Endothelial cell of umbilical vein (primary cell): ENCODE measurements at regions not wholly inside any gene's neighbourhood (a gene's known extent, or its start where the extent isn't known, plus 50 kb on each side); places are given as distances from the start of the nearest gene placed in this dataset.

Experiments used
- BruUV-seq: library from RNA; stranded (reverse); fragments of 400-500 nt; replicated peaks from 2 replicates; lab custom pipeline; 2021; lab: Mats Ljungman, UMichigan
- CTCF ChIA-PET: fragments of 300-600, 350-600 bp; sonication (Branson Sonifier 250); formaldehyde crosslinking; loops from one replicate; lab custom pipeline; 2021; ENCODE audit warnings: antibody characterized with exemption, inconsistent platforms; lab: Charles Lee
- POLR2A ChIA-PET: fragments of 300-600, 350-600 bp; sonication (Branson Sonifier 250); formaldehyde crosslinking; loops from one replicate; lab custom pipeline; 2021; ENCODE audit warnings: antibody characterized with exemption, inconsistent platforms; lab: Charles Lee
- DNase-seq: peaks from one replicate; pipeline ENCODE4 v3.0.0-alpha.2; 2011; ENCODE audit warnings: low read depth, low spot score
- FAIRE-seq: peaks from 2 replicates; lab custom pipeline; 2011; peaks lifted over from hg19 to GRCh38; lab: Jason Lieb, UNC
- H2AFZ ChIP-seq: 2 replicates; pipeline ENCODE4 v1.6.0; 2012; ENCODE audit warnings: low read depth, low read length, control low read depth, inconsistent platforms
- H3K27ac ChIP-seq: 2 replicates; pipeline ENCODE4 v1.5.1; 2011; ENCODE audit warnings: low read depth, mild to moderate bottlenecking, control low read depth, low read length, moderate library complexity; ENCODE audit not compliant: insufficient read depth
- H3K27me3 ChIP-seq, 2 experiments: 2 replicates each; pipeline versions ENCODE4 v1.6.0 to v1.6.1; 2011; ENCODE audit warnings: low read length in 2 of 2, mixed read lengths in 1 of 2; ENCODE audit not compliant: control insufficient read depth in 2 of 2, insufficient read depth in 2 of 2
- H3K36me3 ChIP-seq, 2 experiments: 2 replicates in 1 of 2; 3 replicates in 1 of 2; pipeline ENCODE4 v1.5.1; 2011; ENCODE audit warnings: low read length in 2 of 2, mild to moderate bottlenecking in 1 of 2, moderate library complexity in 1 of 2; ENCODE audit not compliant: control insufficient read depth in 2 of 2, insufficient read depth in 2 of 2; ENCODE audit errors: extremely low read depth in 1 of 2
- H3K4me1 ChIP-seq: 3 replicates; pipeline ENCODE4 v1.5.1; 2011; ENCODE audit warnings: mild to moderate bottlenecking, low read length; ENCODE audit not compliant: control insufficient read depth, insufficient read depth; ENCODE audit errors: extremely low read depth
- H3K4me2 ChIP-seq: 2 replicates; pipeline ENCODE4 v1.6.1; 2011; ENCODE audit warnings: low read length, control low read depth, mixed read lengths; ENCODE audit not compliant: insufficient read depth
- H3K4me3 ChIP-seq, 3 experiments: fragments of 200-600 bp in 1 of 3; sonication (generic), shearing (Covaris generic) in 1 of 3; replicated peaks in 1 of 3; 2 replicates each; pipeline ENCODE4 v1.5.1; 2011 to 2016; ENCODE audit warnings: control low read depth in 3 of 3, low read length in 3 of 3, mild to moderate bottlenecking in 2 of 3, inconsistent platforms in 1 of 3, low read depth in 1 of 3, moderate library complexity in 1 of 3; ENCODE audit not compliant: insufficient read depth in 1 of 3
- H3K79me2 ChIP-seq: 2 replicates; pipeline ENCODE4 v1.6.0; 2012; ENCODE audit warnings: low read length, inconsistent platforms; ENCODE audit not compliant: control insufficient read depth, insufficient read depth
- H3K9ac ChIP-seq: replicated peaks from 2 replicates; pipeline ENCODE3; 2011; ENCODE audit warnings: low read length, control low read depth; ENCODE audit not compliant: insufficient read depth; ENCODE audit errors: extremely low read depth
- H3K9me1 ChIP-seq: replicated peaks from 3 replicates; pipeline ENCODE4 v1.6.0; 2011; ENCODE audit warnings: mild to moderate bottlenecking, low read length; ENCODE audit not compliant: control insufficient read depth, insufficient read depth; ENCODE audit errors: extremely low read depth
- H3K9me3 ChIP-seq: replicated peaks from 2 replicates; pipeline ENCODE4 v1.5.1; 2012; ENCODE audit warnings: low read length, inconsistent platforms; ENCODE audit not compliant: control insufficient read depth, insufficient read depth
- H4K20me1 ChIP-seq: replicated peaks from 2 replicates; pipeline ENCODE3; 2011; ENCODE audit warnings: mild to moderate bottlenecking, low read length; ENCODE audit not compliant: control insufficient read depth, insufficient read depth; ENCODE audit errors: extremely low read depth
- EZH2 ChIP-seq: IDR thresholded peaks from 2 replicates; pipeline ENCODE4 v1.6.1; 2012; ENCODE audit warnings: borderline replicate concordance, low read depth, mild to moderate bottlenecking, moderate library complexity, low read length, inconsistent platforms; ENCODE audit not compliant: severe bottlenecking
- FOS ChIP-seq: IDR thresholded peaks from 2 replicates; pipeline ENCODE4 v1.6.1; 2011; ENCODE audit warnings: mild to moderate bottlenecking, low read length, moderate library complexity, borderline replicate concordance; ENCODE audit not compliant: insufficient read depth
- GATA2 ChIP-seq: IDR thresholded peaks from 2 replicates; pipeline ENCODE4 v1.7.0; 2011; ENCODE audit warnings: low read depth, mild to moderate bottlenecking, moderate library complexity, mixed read lengths, low read length; ENCODE audit not compliant: insufficient read length, insufficient read depth
- JUN ChIP-seq: IDR thresholded peaks from 2 replicates; pipeline ENCODE4 v1.6.1; 2011; ENCODE audit warnings: borderline replicate concordance, low read depth; ENCODE audit not compliant: insufficient read length, insufficient read depth
- POLR2AphosphoS5 ChIP-seq: IDR thresholded peaks from 2 replicates; pipeline ENCODE4 v1.6.1; 2012; ENCODE audit warnings: low read depth, mild to moderate bottlenecking, control low read depth, low read length, moderate library complexity; ENCODE audit not compliant: insufficient read depth
- dilution Hi-C: fragments of 300-500 bp; cut with MboI; formaldehyde crosslinking; loops from one replicate; pipeline ENCODE4 v1.15.0; 2019; ENCODE audit warnings: low sequenced_read_pairs; ENCODE audit not compliant: extremely low pct_ligation_motif_present
- intact Hi-C: fragments of 100-400 bp; cut with micrococcal nuclease; formaldehyde crosslinking; loops from one replicate; pipeline ENCODE4 v1.10.0; 2022
- TF ChIP-seq, protein P1 (sequence below): IDR thresholded peaks from 2 replicates; pipeline ENCODE4 v1.6.1; 2011; ENCODE audit not compliant: insufficient read depth, insufficient read length
- TF ChIP-seq, protein P2 (sequence below), 2 donors: IDR thresholded peaks; 1 replicate in 1 of 2; 2 replicates in 1 of 2; pipeline ENCODE4 v1.5.1; 2011; ENCODE audit warnings: low read length in 2 of 2, mild to moderate bottlenecking in 2 of 2, moderate library complexity in 2 of 2, control low read depth in 1 of 2, inconsistent platforms in 1 of 2, low read depth in 1 of 2; ENCODE audit not compliant: insufficient read depth in 1 of 2; ENCODE audit errors: extremely low read depth in 1 of 2

DNA sequence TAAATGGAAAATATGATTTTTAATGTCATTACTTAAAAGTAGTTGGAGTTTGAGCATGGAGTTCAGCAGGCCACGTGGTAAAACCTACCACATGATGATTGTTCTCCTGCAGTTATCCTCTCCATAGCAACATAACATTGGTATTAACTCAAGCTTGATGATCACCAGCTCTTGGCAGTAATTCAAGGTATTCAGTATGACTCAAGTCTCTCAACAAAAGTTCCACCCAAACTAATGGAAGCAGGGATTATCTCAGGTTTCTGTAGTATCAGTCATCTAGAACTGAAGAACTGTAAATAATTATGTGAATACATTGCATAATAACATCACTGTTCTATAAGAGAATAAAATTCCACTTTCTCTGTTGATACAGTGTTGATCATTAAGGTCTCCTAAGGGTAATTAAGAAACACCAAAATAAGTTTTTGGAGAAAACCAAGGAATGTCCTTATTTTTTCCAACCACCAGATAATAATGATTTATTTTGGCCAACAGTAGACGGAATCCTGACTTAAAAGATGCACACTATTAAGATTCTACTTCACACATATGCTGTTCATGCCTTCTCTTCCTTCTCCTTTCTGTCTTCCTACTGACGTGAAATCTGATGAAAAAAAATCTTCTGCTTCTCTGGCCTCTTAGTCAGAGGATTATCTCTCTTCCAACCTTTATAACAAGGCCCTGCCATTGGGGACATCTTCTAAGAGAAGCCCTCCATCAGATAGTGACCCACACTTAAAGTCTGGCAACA is 1092.3 kb downstream of the EFNB2 start:
- intact Hi-C loops (loop anchor here (1.0 to 10.0 kb wide), 5 partner anchors 902 to 1496 kb away; no protein-coding TSS in a partner anchor), dilution Hi-C loops (no loop called here)
- peak overlapping the region; percentile 31 for H3K9ac ChIP-seq
- FAIRE-seq (peak; percentile 49), DNase-seq (peak; percentile 93)
- CTCF ChIA-PET: interaction anchor here (1.1 to 2.6 kb wide), 2 partner anchors 33 to 1094 kb away, joined by 4 to 10 read pairs; no protein-coding TSS in a partner anchor
- H3K27ac ChIP-seq: peak overlapping the region; percentile 65
- no peaks in the 10 kb centered on the region for H3K36me3 ChIP-seq
- H4K20me1 ChIP-seq: no peaks in the 10 kb centered on the region
- H3K9me3 ChIP-seq: no peaks in the 10 kb centered on the region
- no peaks in the 10 kb centered on the region for H3K79me2 ChIP-seq
- H2AFZ ChIP-seq: no peak overlapping the region
- peak overlapping the region; percentile 36 for H3K4me2 ChIP-seq
- no peak overlapping the region for H3K4me3 ChIP-seq
- POLR2A ChIA-PET: no interaction called here
- peaks cover 24% of the 10 kb centered on the region for H3K4me1 ChIP-seq
- H3K27me3 ChIP-seq: no peaks in the 10 kb centered on the region
- no peaks in the 10 kb centered on the region for H3K9me1 ChIP-seq
- TF ChIP-seq GATA2 (no peak), FOS (peak; percentile 60), POLR2AphosphoS5 (no peak), JUN (peak; percentile 75), EZH2 (no peak)
- TF ChIP-seq, protein P1, sequence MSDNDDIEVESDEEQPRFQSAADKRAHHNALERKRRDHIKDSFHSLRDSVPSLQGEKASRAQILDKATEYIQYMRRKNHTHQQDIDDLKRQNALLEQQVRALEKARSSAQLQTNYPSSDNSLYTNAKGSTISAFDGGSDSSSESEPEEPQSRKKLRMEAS: peak; percentile 92
- TF ChIP-seq, protein P2, sequence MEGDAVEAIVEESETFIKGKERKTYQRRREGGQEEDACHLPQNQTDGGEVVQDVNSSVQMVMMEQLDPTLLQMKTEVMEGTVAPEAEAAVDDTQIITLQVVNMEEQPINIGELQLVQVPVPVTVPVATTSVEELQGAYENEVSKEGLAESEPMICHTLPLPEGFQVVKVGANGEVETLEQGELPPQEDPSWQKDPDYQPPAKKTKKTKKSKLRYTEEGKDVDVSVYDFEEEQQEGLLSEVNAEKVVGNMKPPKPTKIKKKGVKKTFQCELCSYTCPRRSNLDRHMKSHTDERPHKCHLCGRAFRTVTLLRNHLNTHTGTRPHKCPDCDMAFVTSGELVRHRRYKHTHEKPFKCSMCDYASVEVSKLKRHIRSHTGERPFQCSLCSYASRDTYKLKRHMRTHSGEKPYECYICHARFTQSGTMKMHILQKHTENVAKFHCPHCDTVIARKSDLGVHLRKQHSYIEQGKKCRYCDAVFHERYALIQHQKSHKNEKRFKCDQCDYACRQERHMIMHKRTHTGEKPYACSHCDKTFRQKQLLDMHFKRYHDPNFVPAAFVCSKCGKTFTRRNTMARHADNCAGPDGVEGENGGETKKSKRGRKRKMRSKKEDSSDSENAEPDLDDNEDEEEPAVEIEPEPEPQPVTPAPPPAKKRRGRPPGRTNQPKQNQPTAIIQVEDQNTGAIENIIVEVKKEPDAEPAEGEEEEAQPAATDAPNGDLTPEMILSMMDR (IDR thresholded peaks at IDR 0.05; ENCODE audit: extremely low read depth in 1 of 2, insufficient read depth in 1 of 2, low read depth in 1 of 2, low read length in 2 of 2): no peak
- BruUV-seq: no TSS peak
